GM19438 (cell line): ENCODE measurements at regions not wholly inside any gene's neighbourhood (a gene's known extent, or its start where the extent isn't known, plus 50 kb on each side); places are given as distances from the start of the nearest gene placed in this dataset.

Experiments
- ATAC-seq: cut with Tn5 transposase; IDR thresholded peaks from one replicate; pipeline ENCODE4 v1.9.1; 2021; ENCODE audit warnings: low read depth; ENCODE audit not compliant: unreplicated experiment

DNA sequence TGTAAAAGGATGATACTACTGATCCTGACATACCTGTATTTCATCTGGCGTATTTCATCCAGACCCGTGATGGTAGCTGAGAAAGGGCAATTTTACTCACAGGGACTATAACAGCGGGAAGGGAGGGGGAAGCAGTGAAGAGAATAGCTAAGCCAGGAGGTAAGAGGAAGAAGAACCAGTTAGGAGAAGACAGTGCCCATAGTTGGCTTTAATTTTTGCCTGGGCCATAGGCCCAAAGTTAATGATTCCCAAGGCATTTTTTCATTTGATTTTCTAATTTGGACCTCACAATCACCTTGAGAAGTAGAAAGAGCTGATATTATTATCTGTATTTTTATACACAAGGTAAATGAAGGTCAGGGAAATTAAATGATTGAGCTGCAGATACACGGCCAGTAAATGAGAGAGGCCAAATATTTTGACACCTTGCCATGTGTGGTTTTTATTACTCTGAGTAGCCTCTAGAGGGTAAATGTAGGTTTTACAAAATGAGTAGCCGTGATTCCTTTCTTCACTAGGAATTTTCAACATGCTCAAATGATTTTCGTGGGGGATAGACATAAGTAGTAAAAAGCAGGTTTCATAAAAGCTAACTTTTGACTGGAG, 382.2 kb downstream of the FUT8 start:
- ATAC-seq: no peak

DNA sequence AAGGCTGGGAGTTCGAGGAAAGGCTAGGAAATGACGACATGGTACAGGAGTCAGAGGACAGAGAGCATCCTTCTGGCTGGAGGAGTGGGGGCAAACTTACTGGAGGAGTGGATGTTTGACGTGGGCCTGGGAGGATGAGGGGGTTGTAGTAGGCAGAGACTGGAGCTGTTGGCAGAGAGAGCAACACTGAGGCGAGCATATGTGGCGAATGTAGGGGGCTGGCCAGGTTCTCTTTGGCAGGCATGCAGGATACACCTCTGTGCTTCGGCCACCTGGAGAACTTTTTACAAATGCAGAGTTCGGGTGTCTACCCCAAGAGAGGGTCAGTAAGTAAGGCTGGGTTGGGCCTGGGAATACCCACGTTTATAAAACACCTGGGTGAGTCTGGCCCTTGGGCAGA, 385.7 kb downstream of the FUT8 start:
- no peak for ATAC-seq

GRCh38 chr14:65800694-65801093, 388.2 kb downstream of the FUT8 start:
- no peak for ATAC-seq

GRCh38 chr14:65802196-65802595, 389.7 kb downstream of the FUT8 start:
- ATAC-seq: no peak

GRCh38 chr14:65803885-65804284, 391.4 kb downstream of the FUT8 start:
- no peak for ATAC-seq

- no peak for ATAC-seq
These were observed 392.0 kb downstream of the FUT8 start for GRCh38 chr14:65804439-65805112.

DNA sequence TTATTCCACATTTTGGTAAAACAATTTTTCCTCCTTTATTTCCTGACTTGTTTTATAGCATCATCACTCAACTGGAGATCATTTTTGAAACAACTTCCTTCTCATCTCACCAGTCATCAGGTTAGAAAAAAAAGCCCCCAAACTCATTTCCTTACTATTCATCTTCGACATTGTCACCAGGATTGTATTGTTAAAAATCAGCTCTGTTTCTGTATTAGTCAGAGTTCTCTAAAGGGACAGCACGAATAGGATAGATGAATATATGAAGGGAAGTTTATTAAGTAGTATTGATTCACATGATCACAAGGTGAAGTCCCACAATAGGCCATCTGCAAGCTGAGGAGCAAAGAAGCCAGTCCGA, 392.6 kb downstream of the FUT8 start:
- ATAC-seq: no peak

GRCh38 chr14:65808390-65808789, 395.9 kb downstream of the FUT8 start:
- ATAC-seq: no peak

GRCh38 chr14:65810322-65810721, 397.8 kb downstream of the FUT8 start:
- no peak for ATAC-seq

- ATAC-seq: no peak
These were observed 401.3 kb downstream of the FUT8 start for GRCh38 chr14:65813760-65814384.

- no peak for ATAC-seq
These were observed 402.6 kb downstream of the FUT8 start for GRCh38 chr14:65815127-65815526.

DNA sequence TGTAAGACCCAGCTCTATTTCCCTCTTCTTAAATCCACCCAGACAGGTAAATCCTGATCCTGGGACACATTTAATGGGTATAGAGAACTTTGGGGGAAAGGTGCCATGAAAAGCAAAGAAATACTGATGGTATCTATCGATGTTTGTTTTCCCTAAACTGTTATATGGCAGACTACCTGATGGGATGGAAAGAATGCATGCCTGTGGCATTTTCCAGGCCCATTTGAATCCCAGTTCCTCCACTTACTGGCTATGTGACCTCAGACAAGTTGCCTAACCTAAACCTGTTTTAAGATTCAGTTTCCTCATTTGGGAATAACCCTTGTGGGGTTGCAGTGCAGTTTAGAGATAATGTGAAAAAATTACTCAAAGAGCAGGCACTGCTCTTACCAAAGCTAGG, 404.5 kb downstream of the FUT8 start:
- ATAC-seq: no peak

DNA sequence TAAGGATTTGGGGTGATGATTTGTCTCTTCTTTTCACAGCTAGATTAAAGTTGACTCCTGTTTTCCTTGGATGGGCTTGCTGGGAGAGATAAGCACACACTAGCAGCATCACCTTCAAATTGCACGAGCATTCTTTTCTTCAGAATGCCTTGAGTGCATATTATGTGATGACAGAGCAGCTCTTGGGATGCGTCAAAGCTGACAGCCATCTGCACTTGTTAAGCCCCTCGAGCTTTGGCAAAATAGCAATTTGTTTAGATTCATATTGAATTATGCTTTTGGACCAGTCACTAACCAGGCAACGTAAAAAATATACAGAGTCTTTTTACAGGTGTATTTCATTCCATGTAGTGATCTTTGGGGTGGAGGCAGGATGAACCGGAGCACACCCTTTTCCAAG, 407.0 kb downstream of the FUT8 start:
- no peak for ATAC-seq

GRCh38 chr14:65821224-65821753, 408.8 kb downstream of the FUT8 start:
- ATAC-seq: no peak

GRCh38 chr14:65824285-65824977, 411.9 kb downstream of the FUT8 start:
- ATAC-seq: no peak

GRCh38 chr14:65824978-65825299, 412.4 kb downstream of the FUT8 start:
- no peak for ATAC-seq

DNA sequence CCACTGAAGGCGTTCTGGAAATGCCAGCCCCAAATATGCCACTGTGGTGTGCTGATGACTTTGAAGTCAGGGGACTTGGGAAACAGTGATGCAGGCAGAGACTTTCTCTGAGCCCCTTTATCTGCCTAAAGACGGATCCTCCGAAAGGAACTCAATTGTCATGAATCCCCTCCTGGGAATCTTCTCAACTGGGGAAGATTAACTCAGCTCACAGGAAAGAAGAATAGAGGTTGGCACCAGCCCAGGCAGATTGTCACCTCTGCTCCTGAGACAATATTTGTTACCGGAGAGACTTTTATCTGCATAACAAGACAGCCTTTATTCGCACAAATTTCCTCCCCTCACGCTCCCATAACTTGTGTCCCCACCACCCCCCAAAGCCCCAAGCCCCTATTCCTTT, 414.4 kb downstream of the FUT8 start:
- no peak for ATAC-seq

GRCh38 chr14:65827520-65827919, 415.0 kb downstream of the FUT8 start:
- ATAC-seq: no peak

DNA sequence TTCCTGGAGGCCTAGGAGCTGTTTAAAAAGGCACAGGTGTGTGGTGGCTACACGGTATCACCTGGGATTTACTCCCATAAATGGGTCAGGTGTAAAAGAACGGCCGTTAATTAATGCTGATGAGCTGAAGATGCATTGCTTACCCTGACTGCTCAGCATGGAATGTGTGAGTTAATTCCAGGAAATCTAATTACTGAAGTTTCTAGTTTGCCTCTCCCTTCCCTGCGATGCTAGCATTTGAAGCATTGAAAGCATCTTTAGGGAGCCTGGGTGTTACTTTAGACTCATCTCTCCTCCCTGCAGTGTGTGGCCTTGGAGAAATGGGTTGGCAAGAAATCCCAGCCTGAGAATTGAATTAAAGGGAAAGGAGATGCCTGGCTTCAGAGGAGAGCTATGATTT, 415.9 kb downstream of the FUT8 start:
- ATAC-seq: no peak

DNA sequence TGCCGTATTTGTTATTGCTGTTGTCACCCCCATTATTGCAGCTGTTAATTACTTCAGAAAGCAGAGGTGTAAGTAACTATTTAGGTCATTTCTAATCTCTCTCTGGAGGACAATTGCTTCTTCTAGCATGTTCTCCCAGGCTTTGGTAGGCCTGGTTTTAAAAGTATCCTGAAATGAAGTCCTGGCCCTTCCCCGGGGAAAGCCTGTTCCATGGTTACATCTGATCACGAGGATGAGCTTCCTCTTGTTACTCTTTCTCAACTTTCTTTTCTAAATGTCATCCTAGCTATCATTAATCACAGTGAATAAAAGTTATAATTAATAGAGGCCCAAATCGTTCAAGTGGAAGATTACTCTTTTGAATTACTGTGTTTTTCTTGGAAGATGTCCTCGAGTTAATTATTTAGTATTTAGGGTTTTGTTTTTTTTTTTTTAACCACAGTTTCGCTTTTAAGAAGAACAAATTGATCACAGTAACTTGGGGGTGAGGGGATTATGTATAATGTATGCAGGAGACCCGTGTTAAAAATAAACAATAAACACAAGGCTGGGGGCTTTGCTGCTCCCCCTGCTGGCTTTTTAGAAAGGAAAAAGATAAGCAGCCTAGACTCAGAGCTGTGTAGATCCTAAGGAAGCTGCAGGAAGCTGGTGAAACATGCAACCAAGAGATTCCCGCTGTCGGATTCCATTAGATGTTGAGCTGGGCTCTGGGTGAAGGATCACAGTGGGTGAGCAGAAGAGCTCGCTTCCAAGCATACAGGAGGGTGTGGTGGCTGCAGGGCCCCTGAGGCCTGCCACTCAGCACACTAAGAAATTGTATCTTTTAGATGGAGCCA, 420.1 kb downstream of the FUT8 start:
- no peak for ATAC-seq
